ENCODE measurements at regions not wholly inside any gene's neighbourhood (a gene's known extent, or its start where the extent isn't known, plus 50 kb on each side); places are given as distances from the start of the nearest gene placed in this dataset.

- no peak overlapping the region for H3K4me3 ChIP-seq (ENCODE audit: low read length)
- no peak for DNase-seq
- Mint-ChIP-seq H3K4me3 (no peak overlapping the region), H3K4me1 (no peaks in the 10 kb centered on the region), H3K36me3 (peaks cover 0 to 3% (median 1%) of the 10 kb centered on the region in 3 donors), H3K9me3 (peaks cover 0 to 1% (median 0%) of the 10 kb centered on the region in 5 donors), H3K27ac (no peak overlapping the region), H3K27me3 (peaks cover 10 to 13% of the 10 kb centered on the region in 2 donors)
- H3K27me3 ChIP-seq (ENCODE audit: insufficient read depth, low read length, poor library complexity, severe bottlenecking): no peaks in the 10 kb centered on the region
- H3K4me1 ChIP-seq (ENCODE audit: insufficient read depth, low read length): no peaks in the 10 kb centered on the region
- no peaks in the 10 kb centered on the region for H3K9me3 ChIP-seq (ENCODE audit: low read length)
- ChIA-PET CTCF (no interaction called here), POLR2A (no interaction called here)
- H3K36me3 ChIP-seq (ENCODE audit: insufficient read depth, low read length): no peaks in the 10 kb centered on the region
- H3K27ac ChIP-seq (ENCODE audit: low read depth, low read length): no peak overlapping the region
Measured at GRCh38 chr5:130995851-130996250, 169.2 kb downstream of the HINT1 start.

GRCh38 chr5:130995254-130995515 lies 169.9 kb downstream of the HINT1 start:
- Histone ChIP-seq H3K36me3 (ENCODE audit: insufficient read depth, low read length) (no peaks in the 10 kb centered on the region), H3K4me3 (ENCODE audit: low read length) (no peak overlapping the region), H3K27ac (ENCODE audit: low read depth, low read length) (no peak overlapping the region), H3K4me1 (ENCODE audit: insufficient read depth, low read length) (no peaks in the 10 kb centered on the region), H3K27me3 (ENCODE audit: insufficient read depth, low read length, poor library complexity, severe bottlenecking) (no peaks in the 10 kb centered on the region), H3K9me3 (ENCODE audit: low read length) (no peaks in the 10 kb centered on the region)
- ChIA-PET CTCF (no interaction called here), POLR2A (no interaction called here)
- H3K4me3 Mint-ChIP-seq: no peak overlapping the region
- H3K36me3 Mint-ChIP-seq: peaks cover 0 to 5% (median 1%) of the 10 kb centered on the region in 3 donors
- H3K4me1 Mint-ChIP-seq: no peaks in the 10 kb centered on the region
- peaks cover 0 to 1% (median 0%) of the 10 kb centered on the region in 5 donors for H3K9me3 Mint-ChIP-seq
- DNase-seq: no peak
- H3K27me3 Mint-ChIP-seq: peaks cover 10 to 17% of the 10 kb centered on the region in 2 donors
- H3K27ac Mint-ChIP-seq: no peak overlapping the region

GRCh38 chr5:130994496-130995253 lies 170.4 kb downstream of the HINT1 start:
- Mint-ChIP-seq H3K27ac (peak overlapping the region in 1 of 8 donors; percentile 43), H3K4me3 (no peak overlapping the region), H3K36me3 (peaks cover 0 to 5% (median 1%) of the 10 kb centered on the region in 3 donors), H3K4me1 (no peaks in the 10 kb centered on the region), H3K9me3 (peaks cover 0 to 1% (median 0%) of the 10 kb centered on the region in 5 donors), H3K27me3 (peaks cover 10 to 19% of the 10 kb centered on the region in 2 donors)
- CTCF ChIA-PET: no interaction called here
- Histone ChIP-seq H3K4me1 (ENCODE audit: insufficient read depth, low read length) (no peaks in the 10 kb centered on the region), H3K27me3 (ENCODE audit: insufficient read depth, low read length, poor library complexity, severe bottlenecking) (no peaks in the 10 kb centered on the region), H3K9me3 (ENCODE audit: low read length) (no peaks in the 10 kb centered on the region), H3K36me3 (ENCODE audit: insufficient read depth, low read length) (no peaks in the 10 kb centered on the region), H3K27ac (ENCODE audit: low read depth, low read length) (no peak overlapping the region), H3K4me3 (ENCODE audit: low read length) (no peak overlapping the region)
- DNase-seq: no peak
- POLR2A ChIA-PET: no interaction called here

GRCh38 chr5:130992621-130993020 lies 172.4 kb downstream of the HINT1 start:
- H3K36me3 ChIP-seq (ENCODE audit: insufficient read depth, low read length): no peaks in the 10 kb centered on the region
- H3K9me3 Mint-ChIP-seq: peaks cover 0 to 1% (median 0%) of the 10 kb centered on the region in 5 donors
- ChIA-PET CTCF (no interaction called here), POLR2A (no interaction called here)
- H3K4me3 Mint-ChIP-seq: no peak overlapping the region
- H3K27ac Mint-ChIP-seq: no peak overlapping the region
- no peak overlapping the region for H3K27ac ChIP-seq (ENCODE audit: low read depth, low read length)
- peaks cover 0 to 5% (median 1%) of the 10 kb centered on the region in 3 donors for H3K36me3 Mint-ChIP-seq
- no peak for DNase-seq
- H3K4me1 ChIP-seq (ENCODE audit: insufficient read depth, low read length): no peaks in the 10 kb centered on the region
- no peaks in the 10 kb centered on the region for H3K4me1 Mint-ChIP-seq
- H3K4me3 ChIP-seq (ENCODE audit: low read length): no peak overlapping the region
- peaks cover 10 to 20% of the 10 kb centered on the region in 2 donors for H3K27me3 Mint-ChIP-seq
- no peaks in the 10 kb centered on the region for H3K9me3 ChIP-seq (ENCODE audit: low read length)
- H3K27me3 ChIP-seq (ENCODE audit: insufficient read depth, low read length, poor library complexity, severe bottlenecking): no peaks in the 10 kb centered on the region

GRCh38 chr5:130992095-130992494 lies 173.0 kb downstream of the HINT1 start:
- H3K27me3 ChIP-seq (ENCODE audit: insufficient read depth, low read length, poor library complexity, severe bottlenecking): no peaks in the 10 kb centered on the region
- Mint-ChIP-seq H3K27me3 (peaks cover 10 to 20% of the 10 kb centered on the region in 2 donors), H3K36me3 (peaks cover 0 to 5% (median 1%) of the 10 kb centered on the region in 3 donors), H3K9me3 (peaks cover 0 to 1% (median 0%) of the 10 kb centered on the region in 5 donors), H3K27ac (no peak overlapping the region), H3K4me1 (no peaks in the 10 kb centered on the region), H3K4me3 (no peak overlapping the region)
- no peaks in the 10 kb centered on the region for H3K36me3 ChIP-seq (ENCODE audit: insufficient read depth, low read length)
- ChIA-PET CTCF (no interaction called here), POLR2A (no interaction called here)
- no peak for DNase-seq
- no peak overlapping the region for H3K27ac ChIP-seq (ENCODE audit: low read depth, low read length)
- no peaks in the 10 kb centered on the region for H3K9me3 ChIP-seq (ENCODE audit: low read length)
- H3K4me3 ChIP-seq (ENCODE audit: low read length): no peak overlapping the region
- H3K4me1 ChIP-seq (ENCODE audit: insufficient read depth, low read length): no peaks in the 10 kb centered on the region

GRCh38 chr5:130985776-130986175 lies 179.3 kb downstream of the HINT1 start:
- Mint-ChIP-seq H3K9me3 (no peaks in the 10 kb centered on the region), H3K4me3 (no peak overlapping the region), H3K36me3 (peaks cover 0 to 4% (median 0%) of the 10 kb centered on the region in 3 donors), H3K4me1 (no peaks in the 10 kb centered on the region), H3K27ac (no peak overlapping the region), H3K27me3 (peaks cover 2 to 6% of the 10 kb centered on the region in 2 donors)
- ChIA-PET CTCF (no interaction called here), POLR2A (no interaction called here)
- Histone ChIP-seq H3K4me1 (ENCODE audit: insufficient read depth, low read length) (no peaks in the 10 kb centered on the region), H3K4me3 (ENCODE audit: low read length) (no peak overlapping the region), H3K9me3 (ENCODE audit: low read length) (no peaks in the 10 kb centered on the region), H3K27ac (ENCODE audit: low read depth, low read length) (no peak overlapping the region), H3K27me3 (ENCODE audit: insufficient read depth, low read length, poor library complexity, severe bottlenecking) (no peaks in the 10 kb centered on the region), H3K36me3 (ENCODE audit: insufficient read depth, low read length) (no peaks in the 10 kb centered on the region)
- no peak for DNase-seq

- Histone ChIP-seq H3K4me3 (ENCODE audit: low read length) (no peak overlapping the region), H3K9me3 (ENCODE audit: low read length) (no peaks in the 10 kb centered on the region), H3K4me1 (ENCODE audit: insufficient read depth, low read length) (no peaks in the 10 kb centered on the region), H3K27me3 (ENCODE audit: insufficient read depth, low read length, poor library complexity, severe bottlenecking) (no peaks in the 10 kb centered on the region), H3K27ac (ENCODE audit: low read depth, low read length) (no peak overlapping the region), H3K36me3 (ENCODE audit: insufficient read depth, low read length) (no peaks in the 10 kb centered on the region)
- Mint-ChIP-seq H3K4me3 (no peak overlapping the region), H3K4me1 (no peaks in the 10 kb centered on the region), H3K27ac (no peak overlapping the region), H3K27me3 (peaks cover 4 to 14% of the 10 kb centered on the region in 2 donors), H3K36me3 (peaks cover 0 to 14% (median 0%) of the 10 kb centered on the region in 3 donors), H3K9me3 (no peaks in the 10 kb centered on the region)
- ChIA-PET POLR2A (no interaction called here), CTCF (no interaction called here)
- no peak for DNase-seq
Measured at GRCh38 chr5:130981663-130982062, 183.4 kb downstream of the HINT1 start.

GRCh38 chr5:130978475-130978874 lies 186.6 kb downstream of the HINT1 start:
- Mint-ChIP-seq H3K9me3 (no peaks in the 10 kb centered on the region), H3K27ac (no peak overlapping the region), H3K4me1 (no peaks in the 10 kb centered on the region), H3K4me3 (no peak overlapping the region), H3K27me3 (peaks cover 6 to 25% of the 10 kb centered on the region in 2 donors), H3K36me3 (peaks cover 0 to 14% (median 0%) of the 10 kb centered on the region in 3 donors)
- Histone ChIP-seq H3K9me3 (ENCODE audit: low read length) (no peaks in the 10 kb centered on the region), H3K4me1 (ENCODE audit: insufficient read depth, low read length) (no peaks in the 10 kb centered on the region), H3K27me3 (ENCODE audit: insufficient read depth, low read length, poor library complexity, severe bottlenecking) (no peaks in the 10 kb centered on the region), H3K27ac (ENCODE audit: low read depth, low read length) (no peak overlapping the region), H3K4me3 (ENCODE audit: low read length) (no peak overlapping the region), H3K36me3 (ENCODE audit: insufficient read depth, low read length) (no peaks in the 10 kb centered on the region)
- CTCF ChIA-PET: no interaction called here
- DNase-seq: no peak
- POLR2A ChIA-PET: no interaction called here

Measured in CD8-positive, alpha-beta memory T cell (primary cell).